IMR-90 (cell line): ENCODE measurements at regions not wholly inside any gene's neighbourhood (a gene's known extent, or its start where the extent isn't known, plus 50 kb on each side); places are given as distances from the start of the nearest gene placed in this dataset.

Experiments
- ATAC-seq: fragments of 200-7000 bp; cut with Tn5 transposase; 2 replicates; pipeline ENCODE4 v1.9.1; 2020; ENCODE audit warnings: low read depth, mild to moderate bottlenecking, moderate library complexity
- BruUV-seq: library from RNA; stranded (reverse); fragments of 400-500 nt; replicated peaks from 2 replicates; lab custom pipeline; 2021; lab: Mats Ljungman, UMichigan
- CTCF ChIA-PET: fragments of 300-600 bp; formaldehyde crosslinking; extraction: SDS; loops from one replicate; lab custom pipeline; 2021; ENCODE audit warnings: antibody characterized with exemption; lab: Yijun Ruan, JAX
- POLR2A ChIA-PET: fragments of 300-600 bp; sonication (Branson Sonifier 250); formaldehyde crosslinking; loops from one replicate; lab custom pipeline; 2022; ENCODE audit warnings: antibody characterized with exemption; ENCODE audit not compliant: unreplicated experiment; lab: Charles Lee
- DNase-seq: peaks from one replicate; pipeline ENCODE4 v3.0.0; 2013
- H2AFZ ChIP-seq: replicated peaks from 2 replicates; pipeline ENCODE3; 2013; ENCODE audit warnings: low read length, mild to moderate bottlenecking; ENCODE audit not compliant: poor library complexity
- H2AK5ac ChIP-seq: 2 replicates; pipeline ENCODE4 v1.6.1; 2013; ENCODE audit warnings: low read depth, low read length, inconsistent platforms
- H2AK9ac ChIP-seq: replicated peaks from 2 replicates; pipeline ENCODE3; 2013; ENCODE audit warnings: mild to moderate bottlenecking, low read depth, low read length, moderate library complexity; ENCODE audit not compliant: poor library complexity
- H2BK120ac ChIP-seq: 2 replicates; pipeline ENCODE4 v1.6.1; 2013; ENCODE audit warnings: low read depth, low read length, inconsistent platforms
- H2BK15ac ChIP-seq: 3 replicates; pipeline ENCODE4 v1.6.1; 2013; ENCODE audit warnings: low read depth, low read length, inconsistent platforms
- H2BK20ac ChIP-seq: 2 replicates; pipeline ENCODE4 v1.6.1; 2013; ENCODE audit warnings: low read depth, mild to moderate bottlenecking, inconsistent platforms, low read length, moderate library complexity
- H2BK5ac ChIP-seq: 2 replicates; pipeline ENCODE4 v1.6.1; 2013; ENCODE audit warnings: mild to moderate bottlenecking, low read depth, low read length, inconsistent platforms; ENCODE audit not compliant: poor library complexity, severe bottlenecking
- H3K14ac ChIP-seq: replicated peaks from 2 replicates; pipeline ENCODE4 v1.6.1; 2013; ENCODE audit warnings: low read depth, low read length, inconsistent platforms
- H3K18ac ChIP-seq: 2 replicates; pipeline ENCODE4 v1.6.1; 2013; ENCODE audit warnings: low read depth, low read length, control low read depth
- H3K23ac ChIP-seq: 2 replicates; pipeline ENCODE4 v1.6.1; 2013; ENCODE audit warnings: low read depth, low read length, inconsistent platforms
- H3K27ac ChIP-seq: 2 replicates; pipeline ENCODE4 v1.5.1; 2013; ENCODE audit warnings: mild to moderate bottlenecking, control low read depth, low read length; ENCODE audit not compliant: insufficient read depth
- H3K27me3 ChIP-seq: 2 replicates; pipeline ENCODE4 v1.6.1; 2013; ENCODE audit warnings: low read length; ENCODE audit not compliant: control insufficient read depth, insufficient read depth
- H3K36me3 ChIP-seq: 2 replicates; pipeline ENCODE4 v1.6.1; 2013; ENCODE audit warnings: low read length, mixed read lengths; ENCODE audit not compliant: control insufficient read depth, insufficient read depth
- H3K4ac ChIP-seq: 2 replicates; pipeline ENCODE4 v1.6.1; 2013; ENCODE audit warnings: low read depth, low read length, inconsistent platforms
- H3K4me1 ChIP-seq: 2 replicates; pipeline ENCODE4 v1.6.1; 2013; ENCODE audit warnings: low read length, mixed read lengths; ENCODE audit not compliant: control insufficient read depth, insufficient read depth
- H3K4me2 ChIP-seq: 2 replicates; pipeline ENCODE4 v1.6.1; 2013; ENCODE audit warnings: low read depth, mild to moderate bottlenecking, control low read depth, low read length, moderate library complexity
- H3K4me3 ChIP-seq: 2 replicates; pipeline ENCODE4 v1.5.1; 2013; ENCODE audit warnings: low read depth, mild to moderate bottlenecking, control low read depth, low read length, moderate library complexity; ENCODE audit not compliant: insufficient read depth
- H3K56ac ChIP-seq: 2 replicates; pipeline ENCODE4 v1.6.1; 2013; ENCODE audit warnings: low read length, inconsistent platforms; ENCODE audit not compliant: insufficient read depth; ENCODE audit errors: extremely low read depth
- H3K79me1 ChIP-seq, 2 experiments: 2 replicates each; pipeline ENCODE4 v1.6.1; 2013; ENCODE audit warnings: low read length in 2 of 2, inconsistent platforms in 1 of 2, low read depth in 1 of 2
- H3K9ac ChIP-seq: 2 replicates; pipeline ENCODE4 v1.6.1; 2013; ENCODE audit warnings: low read depth, low read length, control low read depth
- H3K9me1 ChIP-seq: 2 replicates; pipeline ENCODE4 v1.6.1; 2013; ENCODE audit warnings: low read length, inconsistent platforms; ENCODE audit not compliant: insufficient read depth
- H3K9me3 ChIP-seq: 2 replicates; pipeline ENCODE4 v1.6.1; 2013; ENCODE audit warnings: low read length; ENCODE audit not compliant: control insufficient read depth, insufficient read depth
- H4K20me1 ChIP-seq: 2 replicates; pipeline ENCODE4 v1.6.1; 2013; ENCODE audit warnings: low read length, inconsistent platforms; ENCODE audit not compliant: insufficient read depth
- H4K5ac ChIP-seq: 2 replicates; pipeline ENCODE4 v1.6.1; 2013; ENCODE audit warnings: mild to moderate bottlenecking, low read depth, low read length, control low read depth
- H4K8ac ChIP-seq, 2 experiments: 2 replicates each; pipeline ENCODE4 v1.6.1; 2013; ENCODE audit warnings: low read depth in 2 of 2, low read length in 2 of 2, control low read depth in 1 of 2, inconsistent platforms in 1 of 2
- H4K91ac ChIP-seq: 2 replicates; pipeline ENCODE4 v1.6.1; 2013; ENCODE audit warnings: low read depth, low read length, inconsistent platforms; ENCODE audit not compliant: insufficient read depth
- BHLHE40 ChIP-seq: fragments of 150-350 bp; IDR thresholded peaks from 2 replicates; pipeline ENCODE4 v1.6.1; 2016; ENCODE audit warnings: mild to moderate bottlenecking, low read depth, low read length
- CHD1 ChIP-seq: IDR thresholded peaks from 2 replicates; pipeline ENCODE4 v1.6.1; 2012; ENCODE audit warnings: low read depth, low read length, improper control_type of control experiment
- FOS ChIP-seq: fragments of 150-350 bp; IDR thresholded peaks from 2 replicates; pipeline ENCODE4 v1.6.1; 2016; ENCODE audit warnings: low read depth, low read length
- MAZ ChIP-seq: IDR thresholded peaks from 2 replicates; pipeline ENCODE4 v1.6.1; 2012; ENCODE audit warnings: low read depth, mild to moderate bottlenecking, low read length, improper control_type of control experiment, moderate library complexity, borderline replicate concordance
- NFE2L2 ChIP-seq: fragments of 150-350 bp; IDR thresholded peaks from 2 replicates; pipeline ENCODE4 v1.6.1; 2016; ENCODE audit warnings: low read depth, mild to moderate bottlenecking, low read length
- POLR2A ChIP-seq: IDR thresholded peaks from 2 replicates; pipeline ENCODE4 v1.6.1; 2012; ENCODE audit warnings: mild to moderate bottlenecking, low read depth, low read length
- RCOR1 ChIP-seq: IDR thresholded peaks from 2 replicates; pipeline ENCODE4 v1.6.1; 2012; ENCODE audit warnings: mild to moderate bottlenecking, low read length, improper control_type of control experiment; ENCODE audit not compliant: insufficient replicate concordance
- WGBS, 2 experiments: methylation state at CpG; one replicate each; pipeline versions ENCODE4 v1.1.5 to v1.1.7; 2013; ENCODE audit warnings: missing lambda C conversion rate in 2 of 2; ENCODE audit not compliant: insufficient read length in 1 of 2; ENCODE audit errors: extremely low coverage in 2 of 2; 5-methylcytosine and 5-hydroxymethylcytosine counted together
- dilution Hi-C: fragments of 300-500 bp; cut with HindIII; formaldehyde crosslinking; loops from one replicate; pipeline ENCODE4 v1.14.3; 2018; ENCODE audit warnings: low sequenced_read_pairs; ENCODE audit not compliant: unreplicated experiment
- in situ Hi-C: fragments of 300-500 bp; cut with MboI; formaldehyde crosslinking; loops from 3 replicates; pipeline ENCODE4 v1.14.3; 2019; ENCODE audit warnings: low sequenced_read_pairs, inconsistent platforms, mixed read lengths
- intact Hi-C: fragments of 100-400 bp; cut with micrococcal nuclease; formaldehyde crosslinking; loops from 2 replicates; pipeline ENCODE4 v1.10.0; 2022
- TF ChIP-seq, protein P1 (sequence below): fragments of 150-350 bp; IDR thresholded peaks from 2 replicates; pipeline ENCODE4 v1.6.1; 2016; ENCODE audit warnings: low read depth, mild to moderate bottlenecking, low read length, moderate library complexity, borderline replicate concordance
- TF ChIP-seq, protein P2 (sequence below): conservative IDR thresholded peaks from 2 replicates; pipeline ENCODE4 v1.5.1; 2012; ENCODE audit warnings: mild to moderate bottlenecking, low read depth, low read length, improper control_type of control experiment
- TF ChIP-seq, protein P3 (sequence below): fragments of 150-350 bp; IDR thresholded peaks from 2 replicates; pipeline ENCODE4 v1.6.1; 2017; ENCODE audit warnings: mild to moderate bottlenecking, antibody characterized with exemption, low read length, low read depth

DNA sequence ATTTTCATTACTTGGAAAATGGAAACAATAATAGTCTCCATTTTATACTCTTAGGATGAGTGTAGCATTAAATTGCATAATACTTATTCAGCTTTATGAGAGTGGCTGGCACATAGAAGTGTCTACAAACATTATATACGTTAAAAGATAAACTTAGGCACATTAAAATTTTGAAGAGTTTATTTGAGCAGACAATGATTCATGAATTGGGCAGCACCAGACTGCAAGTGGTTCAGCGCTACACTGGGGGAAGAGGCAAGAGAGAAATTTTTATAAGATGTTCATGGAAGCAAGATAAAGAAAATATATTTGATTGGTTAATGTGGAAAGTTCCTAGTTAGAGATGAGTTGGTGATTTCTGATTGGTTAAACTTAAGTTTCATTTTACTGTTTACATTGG lies 243.7 kb downstream of the RASEF start:
- Histone ChIP-seq H3K27me3 (no peaks in the 10 kb centered on the region), H3K9me1 (no peaks in the 10 kb centered on the region), H2BK20ac (no peak overlapping the region), H3K4me2 (no peak overlapping the region), H4K5ac (no peak overlapping the region), H2BK5ac (no peak overlapping the region), H3K9ac (no peak overlapping the region), H2AK9ac (no peak overlapping the region), H3K36me3 (no peaks in the 10 kb centered on the region), H3K4me1 (no peaks in the 10 kb centered on the region), H2BK15ac (no peak overlapping the region), H3K79me1 (no peaks in the 10 kb centered on the region), H3K27ac (no peak overlapping the region), H3K18ac (no peak overlapping the region), H3K4me3 (no peak overlapping the region), H3K23ac (no peak overlapping the region), H2AK5ac (no peak overlapping the region), H4K91ac (no peak overlapping the region), H2BK120ac (no peak overlapping the region), H3K14ac (no peak overlapping the region), H3K56ac (no peak overlapping the region), H3K4ac (no peak overlapping the region), H4K8ac (no peak overlapping the region), H4K20me1 (no peaks in the 10 kb centered on the region), H3K9me3 (no peaks in the 10 kb centered on the region), H2AFZ (no peak overlapping the region)
- BruUV-seq = no TSS peak
- CTCF ChIA-PET = interaction anchor here (0.6 kb wide), 1 partner anchor 14 kb away, joined by 3 read pairs; no protein-coding TSS in a partner anchor
- in situ Hi-C loops (no loop called here), dilution Hi-C loops (no loop called here), intact Hi-C loops (no loop called here)
- no peak for ATAC-seq
- DNase-seq = no peak
- TF ChIP-seq POLR2A (no peak), CHD1 (no peak), RCOR1 (no peak), BHLHE40 (no peak), FOS (no peak), NFE2L2 (no peak), MAZ (no peak)
- TF ChIP-seq, protein P1, sequence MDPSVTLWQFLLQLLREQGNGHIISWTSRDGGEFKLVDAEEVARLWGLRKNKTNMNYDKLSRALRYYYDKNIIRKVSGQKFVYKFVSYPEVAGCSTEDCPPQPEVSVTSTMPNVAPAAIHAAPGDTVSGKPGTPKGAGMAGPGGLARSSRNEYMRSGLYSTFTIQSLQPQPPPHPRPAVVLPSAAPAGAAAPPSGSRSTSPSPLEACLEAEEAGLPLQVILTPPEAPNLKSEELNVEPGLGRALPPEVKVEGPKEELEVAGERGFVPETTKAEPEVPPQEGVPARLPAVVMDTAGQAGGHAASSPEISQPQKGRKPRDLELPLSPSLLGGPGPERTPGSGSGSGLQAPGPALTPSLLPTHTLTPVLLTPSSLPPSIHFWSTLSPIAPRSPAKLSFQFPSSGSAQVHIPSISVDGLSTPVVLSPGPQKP = no peak
- TF ChIP-seq, protein P2, sequence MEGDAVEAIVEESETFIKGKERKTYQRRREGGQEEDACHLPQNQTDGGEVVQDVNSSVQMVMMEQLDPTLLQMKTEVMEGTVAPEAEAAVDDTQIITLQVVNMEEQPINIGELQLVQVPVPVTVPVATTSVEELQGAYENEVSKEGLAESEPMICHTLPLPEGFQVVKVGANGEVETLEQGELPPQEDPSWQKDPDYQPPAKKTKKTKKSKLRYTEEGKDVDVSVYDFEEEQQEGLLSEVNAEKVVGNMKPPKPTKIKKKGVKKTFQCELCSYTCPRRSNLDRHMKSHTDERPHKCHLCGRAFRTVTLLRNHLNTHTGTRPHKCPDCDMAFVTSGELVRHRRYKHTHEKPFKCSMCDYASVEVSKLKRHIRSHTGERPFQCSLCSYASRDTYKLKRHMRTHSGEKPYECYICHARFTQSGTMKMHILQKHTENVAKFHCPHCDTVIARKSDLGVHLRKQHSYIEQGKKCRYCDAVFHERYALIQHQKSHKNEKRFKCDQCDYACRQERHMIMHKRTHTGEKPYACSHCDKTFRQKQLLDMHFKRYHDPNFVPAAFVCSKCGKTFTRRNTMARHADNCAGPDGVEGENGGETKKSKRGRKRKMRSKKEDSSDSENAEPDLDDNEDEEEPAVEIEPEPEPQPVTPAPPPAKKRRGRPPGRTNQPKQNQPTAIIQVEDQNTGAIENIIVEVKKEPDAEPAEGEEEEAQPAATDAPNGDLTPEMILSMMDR = no peak
- TF ChIP-seq, protein P3, sequence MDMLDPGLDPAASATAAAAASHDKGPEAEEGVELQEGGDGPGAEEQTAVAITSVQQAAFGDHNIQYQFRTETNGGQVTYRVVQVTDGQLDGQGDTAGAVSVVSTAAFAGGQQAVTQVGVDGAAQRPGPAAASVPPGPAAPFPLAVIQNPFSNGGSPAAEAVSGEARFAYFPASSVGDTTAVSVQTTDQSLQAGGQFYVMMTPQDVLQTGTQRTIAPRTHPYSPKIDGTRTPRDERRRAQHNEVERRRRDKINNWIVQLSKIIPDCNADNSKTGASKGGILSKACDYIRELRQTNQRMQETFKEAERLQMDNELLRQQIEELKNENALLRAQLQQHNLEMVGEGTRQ = no peak
- POLR2A ChIA-PET = no interaction called here
- WGBS, 2 experiments = no CpG with 5 or more reads among the region's 2 CpGs
